ENCODE measurements at regions not wholly inside any gene's neighbourhood (a gene's known extent, or its start where the extent isn't known, plus 50 kb on each side); places are given as distances from the start of the nearest gene placed in this dataset.

DNA sequence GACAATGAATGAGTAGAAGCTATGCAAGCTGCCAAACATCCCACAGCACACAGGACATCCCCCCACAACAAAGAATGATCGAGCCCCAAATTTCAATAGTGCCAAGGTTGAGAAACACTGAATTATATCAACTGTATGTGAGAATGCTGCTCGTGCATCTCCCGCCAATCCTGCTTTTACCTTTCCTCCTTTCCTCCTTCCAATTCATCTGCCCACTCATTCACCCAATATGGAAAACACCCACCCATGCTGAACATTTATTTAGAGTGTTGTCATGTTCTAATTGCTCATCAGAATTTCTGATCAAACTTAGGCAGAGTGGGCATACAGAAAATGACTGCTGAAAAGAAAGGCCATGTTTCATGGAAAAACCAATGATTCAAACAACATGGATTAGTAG lies 183.0 kb downstream of the TMEM114 start (continued):
- TF ChIP-seq, protein P1, sequence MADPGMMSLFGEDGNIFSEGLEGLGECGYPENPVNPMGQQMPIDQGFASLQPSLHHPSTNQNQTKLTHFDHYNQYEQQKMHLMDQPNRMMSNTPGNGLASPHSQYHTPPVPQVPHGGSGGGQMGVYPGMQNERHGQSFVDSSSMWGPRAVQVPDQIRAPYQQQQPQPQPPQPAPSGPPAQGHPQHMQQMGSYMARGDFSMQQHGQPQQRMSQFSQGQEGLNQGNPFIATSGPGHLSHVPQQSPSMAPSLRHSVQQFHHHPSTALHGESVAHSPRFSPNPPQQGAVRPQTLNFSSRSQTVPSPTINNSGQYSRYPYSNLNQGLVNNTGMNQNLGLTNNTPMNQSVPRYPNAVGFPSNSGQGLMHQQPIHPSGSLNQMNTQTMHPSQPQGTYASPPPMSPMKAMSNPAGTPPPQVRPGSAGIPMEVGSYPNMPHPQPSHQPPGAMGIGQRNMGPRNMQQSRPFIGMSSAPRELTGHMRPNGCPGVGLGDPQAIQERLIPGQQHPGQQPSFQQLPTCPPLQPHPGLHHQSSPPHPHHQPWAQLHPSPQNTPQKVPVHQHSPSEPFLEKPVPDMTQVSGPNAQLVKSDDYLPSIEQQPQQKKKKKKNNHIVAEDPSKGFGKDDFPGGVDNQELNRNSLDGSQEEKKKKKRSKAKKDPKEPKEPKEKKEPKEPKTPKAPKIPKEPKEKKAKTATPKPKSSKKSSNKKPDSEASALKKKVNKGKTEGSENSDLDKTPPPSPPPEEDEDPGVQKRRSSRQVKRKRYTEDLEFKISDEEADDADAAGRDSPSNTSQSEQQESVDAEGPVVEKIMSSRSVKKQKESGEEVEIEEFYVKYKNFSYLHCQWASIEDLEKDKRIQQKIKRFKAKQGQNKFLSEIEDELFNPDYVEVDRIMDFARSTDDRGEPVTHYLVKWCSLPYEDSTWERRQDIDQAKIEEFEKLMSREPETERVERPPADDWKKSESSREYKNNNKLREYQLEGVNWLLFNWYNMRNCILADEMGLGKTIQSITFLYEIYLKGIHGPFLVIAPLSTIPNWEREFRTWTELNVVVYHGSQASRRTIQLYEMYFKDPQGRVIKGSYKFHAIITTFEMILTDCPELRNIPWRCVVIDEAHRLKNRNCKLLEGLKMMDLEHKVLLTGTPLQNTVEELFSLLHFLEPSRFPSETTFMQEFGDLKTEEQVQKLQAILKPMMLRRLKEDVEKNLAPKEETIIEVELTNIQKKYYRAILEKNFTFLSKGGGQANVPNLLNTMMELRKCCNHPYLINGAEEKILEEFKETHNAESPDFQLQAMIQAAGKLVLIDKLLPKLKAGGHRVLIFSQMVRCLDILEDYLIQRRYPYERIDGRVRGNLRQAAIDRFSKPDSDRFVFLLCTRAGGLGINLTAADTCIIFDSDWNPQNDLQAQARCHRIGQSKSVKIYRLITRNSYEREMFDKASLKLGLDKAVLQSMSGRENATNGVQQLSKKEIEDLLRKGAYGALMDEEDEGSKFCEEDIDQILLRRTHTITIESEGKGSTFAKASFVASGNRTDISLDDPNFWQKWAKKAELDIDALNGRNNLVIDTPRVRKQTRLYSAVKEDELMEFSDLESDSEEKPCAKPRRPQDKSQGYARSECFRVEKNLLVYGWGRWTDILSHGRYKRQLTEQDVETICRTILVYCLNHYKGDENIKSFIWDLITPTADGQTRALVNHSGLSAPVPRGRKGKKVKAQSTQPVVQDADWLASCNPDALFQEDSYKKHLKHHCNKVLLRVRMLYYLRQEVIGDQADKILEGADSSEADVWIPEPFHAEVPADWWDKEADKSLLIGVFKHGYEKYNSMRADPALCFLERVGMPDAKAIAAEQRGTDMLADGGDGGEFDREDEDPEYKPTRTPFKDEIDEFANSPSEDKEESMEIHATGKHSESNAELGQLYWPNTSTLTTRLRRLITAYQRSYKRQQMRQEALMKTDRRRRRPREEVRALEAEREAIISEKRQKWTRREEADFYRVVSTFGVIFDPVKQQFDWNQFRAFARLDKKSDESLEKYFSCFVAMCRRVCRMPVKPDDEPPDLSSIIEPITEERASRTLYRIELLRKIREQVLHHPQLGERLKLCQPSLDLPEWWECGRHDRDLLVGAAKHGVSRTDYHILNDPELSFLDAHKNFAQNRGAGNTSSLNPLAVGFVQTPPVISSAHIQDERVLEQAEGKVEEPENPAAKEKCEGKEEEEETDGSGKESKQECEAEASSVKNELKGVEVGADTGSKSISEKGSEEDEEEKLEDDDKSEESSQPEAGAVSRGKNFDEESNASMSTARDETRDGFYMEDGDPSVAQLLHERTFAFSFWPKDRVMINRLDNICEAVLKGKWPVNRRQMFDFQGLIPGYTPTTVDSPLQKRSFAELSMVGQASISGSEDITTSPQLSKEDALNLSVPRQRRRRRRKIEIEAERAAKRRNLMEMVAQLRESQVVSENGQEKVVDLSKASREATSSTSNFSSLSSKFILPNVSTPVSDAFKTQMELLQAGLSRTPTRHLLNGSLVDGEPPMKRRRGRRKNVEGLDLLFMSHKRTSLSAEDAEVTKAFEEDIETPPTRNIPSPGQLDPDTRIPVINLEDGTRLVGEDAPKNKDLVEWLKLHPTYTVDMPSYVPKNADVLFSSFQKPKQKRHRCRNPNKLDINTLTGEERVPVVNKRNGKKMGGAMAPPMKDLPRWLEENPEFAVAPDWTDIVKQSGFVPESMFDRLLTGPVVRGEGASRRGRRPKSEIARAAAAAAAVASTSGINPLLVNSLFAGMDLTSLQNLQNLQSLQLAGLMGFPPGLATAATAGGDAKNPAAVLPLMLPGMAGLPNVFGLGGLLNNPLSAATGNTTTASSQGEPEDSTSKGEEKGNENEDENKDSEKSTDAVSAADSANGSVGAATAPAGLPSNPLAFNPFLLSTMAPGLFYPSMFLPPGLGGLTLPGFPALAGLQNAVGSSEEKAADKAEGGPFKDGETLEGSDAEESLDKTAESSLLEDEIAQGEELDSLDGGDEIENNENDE (IDR thresholded peaks at IDR 0.05; ENCODE audit: insufficient replicate concordance, low read length): no peak
- TF ChIP-seq RNF2 (IDR thresholded peaks at IDR 0.05; ENCODE audit: borderline replicate concordance, low read depth, low read length, missing control alignments, poor library complexity, severe bottlenecking): no peak
- no peak for TF ChIP-seq GTF2F1 (IDR thresholded peaks at IDR 0.05; ENCODE audit: borderline replicate concordance, low read depth, low read length)
- TF ChIP-seq SUZ12 (IDR thresholded peaks at IDR 0.05; ENCODE audit: low read length): no peak
- no peak for TF ChIP-seq CEBPB (IDR thresholded peaks at IDR 0.05; ENCODE audit: low read depth, low read length)
- no peak for TF ChIP-seq BACH1 (IDR thresholded peaks at IDR 0.05; ENCODE audit: low read length)
- TF ChIP-seq NANOG (IDR thresholded peaks at IDR 0.05; ENCODE audit: insufficient read depth, low read depth, low read length, poor library complexity, severe bottlenecking): no peak
